ENCODE measurements at regions not wholly inside any gene's neighbourhood (a gene's known extent, or its start where the extent isn't known, plus 50 kb on each side); places are given as distances from the start of the nearest gene placed in this dataset.

DNA sequence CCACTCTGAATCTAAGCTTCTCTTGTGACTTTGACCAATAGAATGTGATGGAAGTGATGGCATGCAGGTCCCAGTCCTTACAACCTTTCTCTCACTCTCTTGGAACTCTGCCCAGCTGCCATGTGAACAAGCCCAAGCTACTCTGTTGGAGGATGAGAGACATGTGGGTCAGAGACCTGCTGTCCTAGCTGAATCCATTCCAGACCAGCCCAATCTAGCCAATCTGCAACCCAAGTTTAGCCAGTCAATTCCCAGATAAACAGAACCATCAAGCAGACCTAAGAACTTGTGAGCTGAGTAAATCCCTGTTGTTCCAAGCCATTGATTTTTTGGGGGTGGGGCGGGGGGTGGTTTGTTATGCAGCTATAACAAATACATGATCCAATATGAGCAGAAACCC, 69.2 kb upstream of the GRK3 start:
- no peak for TF ChIP-seq ZNF274 (IDR thresholded peaks at IDR 0.05; ENCODE audit: low read depth, low read length)
- no peak for TF ChIP-seq YY1 (IDR thresholded peaks at IDR 0.05; ENCODE audit: insufficient read depth, insufficient read length)
- TF ChIP-seq SUZ12 (IDR thresholded peaks at IDR 0.05; ENCODE audit: extremely low read depth, insufficient read depth, insufficient read length), result no peak

Data from NT2/D1 (cell line).